ENCODE measurements at regions not wholly inside any gene's neighbourhood (a gene's known extent, or its start where the extent isn't known, plus 50 kb on each side); places are given as distances from the start of the nearest gene placed in this dataset.

GRCh38 chr2:37820471-37820986 lies 104.6 kb upstream of the RMDN2 start:
- TF ChIP-seq EP300 (IDR thresholded peaks at IDR 0.05) (no peak), POLR2A (IDR thresholded peaks at IDR 0.05) (no peak), POLR2AphosphoS5 (IDR thresholded peaks at IDR 0.05) (no peak)
- TF ChIP-seq, protein P1, sequence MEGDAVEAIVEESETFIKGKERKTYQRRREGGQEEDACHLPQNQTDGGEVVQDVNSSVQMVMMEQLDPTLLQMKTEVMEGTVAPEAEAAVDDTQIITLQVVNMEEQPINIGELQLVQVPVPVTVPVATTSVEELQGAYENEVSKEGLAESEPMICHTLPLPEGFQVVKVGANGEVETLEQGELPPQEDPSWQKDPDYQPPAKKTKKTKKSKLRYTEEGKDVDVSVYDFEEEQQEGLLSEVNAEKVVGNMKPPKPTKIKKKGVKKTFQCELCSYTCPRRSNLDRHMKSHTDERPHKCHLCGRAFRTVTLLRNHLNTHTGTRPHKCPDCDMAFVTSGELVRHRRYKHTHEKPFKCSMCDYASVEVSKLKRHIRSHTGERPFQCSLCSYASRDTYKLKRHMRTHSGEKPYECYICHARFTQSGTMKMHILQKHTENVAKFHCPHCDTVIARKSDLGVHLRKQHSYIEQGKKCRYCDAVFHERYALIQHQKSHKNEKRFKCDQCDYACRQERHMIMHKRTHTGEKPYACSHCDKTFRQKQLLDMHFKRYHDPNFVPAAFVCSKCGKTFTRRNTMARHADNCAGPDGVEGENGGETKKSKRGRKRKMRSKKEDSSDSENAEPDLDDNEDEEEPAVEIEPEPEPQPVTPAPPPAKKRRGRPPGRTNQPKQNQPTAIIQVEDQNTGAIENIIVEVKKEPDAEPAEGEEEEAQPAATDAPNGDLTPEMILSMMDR (IDR thresholded peaks at IDR 0.05): no peak
- DNase-seq (no peak), ATAC-seq (ENCODE audit: low FRiP score in 2 of 2) (no peak)
- H3K27ac ChIP-seq: peak overlapping the region in 1 of 4 donors; percentile 45
- H3K4me3 ChIP-seq: no peak overlapping the region
- no peaks in the 10 kb centered on the region for H3K27me3 ChIP-seq
- WGBS, 2 donors: 65 to 84% methylated on average over 2 of the region's 2 CpGs
- H3K36me3 ChIP-seq: no peaks in the 10 kb centered on the region
- H3K4me1 ChIP-seq: no peaks in the 10 kb centered on the region
- peaks cover 0 to 3% (median 0%) of the 10 kb centered on the region in 4 donors for H3K9me3 ChIP-seq

- H3K27me3 ChIP-seq: no peaks in the 10 kb centered on the region
- H3K4me3 ChIP-seq: no peak overlapping the region
- DNase-seq: no peak
- H3K9me3 ChIP-seq: peaks cover 0 to 3% (median 0%) of the 10 kb centered on the region in 4 donors
- peaks cover 5 to 13% (median 12%) of the 10 kb centered on the region in 4 donors for H3K4me1 ChIP-seq
- no peak for ATAC-seq (ENCODE audit: low FRiP score in 2 of 2)
- WGBS, 2 donors: 76 to 82% methylated on average over 3 of the region's 3 CpGs
- TF ChIP-seq POLR2AphosphoS5 (IDR thresholded peaks at IDR 0.05): no peak
- TF ChIP-seq EP300 (IDR thresholded peaks at IDR 0.05): no peak
- TF ChIP-seq, protein P1 (IDR thresholded peaks at IDR 0.05): no peak
- no peak for TF ChIP-seq POLR2A (IDR thresholded peaks at IDR 0.05)
- no peak overlapping the region for H3K27ac ChIP-seq
- no peaks in the 10 kb centered on the region for H3K36me3 ChIP-seq
Observed at GRCh38 chr2:37825586-37825985, 99.5 kb upstream of the RMDN2 start.

DNA sequence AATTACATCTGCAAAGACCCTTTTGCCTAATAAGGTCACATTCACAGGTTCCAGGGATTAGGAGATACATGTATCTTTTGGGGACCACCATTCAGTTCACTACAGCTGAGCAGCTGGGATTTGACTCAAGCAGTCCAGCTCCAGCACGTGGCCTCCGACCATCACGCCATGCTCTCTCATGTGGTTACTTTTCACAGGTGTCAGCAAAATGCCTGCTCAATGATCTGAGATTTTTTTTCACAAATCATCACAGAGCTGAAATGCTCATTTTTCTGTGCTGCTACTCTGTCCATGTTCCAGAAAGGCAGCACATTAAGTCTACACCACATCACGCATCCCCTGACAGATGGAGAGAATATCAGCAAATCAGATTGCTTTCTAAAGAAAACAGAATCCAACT lies 98.5 kb upstream of the RMDN2 start:
- Histone ChIP-seq H3K9me3 (no peaks in the 10 kb centered on the region), H3K36me3 (no peaks in the 10 kb centered on the region), H3K27ac (no peak overlapping the region), H3K27me3 (no peaks in the 10 kb centered on the region), H3K4me3 (no peak overlapping the region), H3K4me1 (peaks cover 5 to 13% (median 12%) of the 10 kb centered on the region in 4 donors)
- ATAC-seq (ENCODE audit: low FRiP score in 2 of 2) (no peak), DNase-seq (no peak)
- WGBS, 2 donors: 76 to 94% methylated on average over 4 of the region's 4 CpGs
- no peak for TF ChIP-seq POLR2AphosphoS5 (IDR thresholded peaks at IDR 0.05)
- no peak for TF ChIP-seq POLR2A (IDR thresholded peaks at IDR 0.05)
- TF ChIP-seq, protein P1 (IDR thresholded peaks at IDR 0.05): no peak
- TF ChIP-seq EP300 (IDR thresholded peaks at IDR 0.05): no peak

- Histone ChIP-seq H3K27me3 (no peaks in the 10 kb centered on the region), H3K27ac (no peak overlapping the region), H3K9me3 (no peaks in the 10 kb centered on the region), H3K4me3 (no peak overlapping the region), H3K4me1 (peaks cover 5 to 13% (median 12%) of the 10 kb centered on the region in 4 donors), H3K36me3 (no peaks in the 10 kb centered on the region)
- DNase-seq (no peak), ATAC-seq (ENCODE audit: low FRiP score in 2 of 2) (no peak)
- 79 to 86% methylated on average over 7 of the region's 7 CpGs for WGBS, 2 donors
- no peak for TF ChIP-seq EP300 (IDR thresholded peaks at IDR 0.05)
- TF ChIP-seq, protein P1 (IDR thresholded peaks at IDR 0.05): no peak
- no peak for TF ChIP-seq POLR2A (IDR thresholded peaks at IDR 0.05)
- TF ChIP-seq POLR2AphosphoS5 (IDR thresholded peaks at IDR 0.05): no peak
Observed at GRCh38 chr2:37827455-37827854, 97.6 kb upstream of the RMDN2 start.

DNA sequence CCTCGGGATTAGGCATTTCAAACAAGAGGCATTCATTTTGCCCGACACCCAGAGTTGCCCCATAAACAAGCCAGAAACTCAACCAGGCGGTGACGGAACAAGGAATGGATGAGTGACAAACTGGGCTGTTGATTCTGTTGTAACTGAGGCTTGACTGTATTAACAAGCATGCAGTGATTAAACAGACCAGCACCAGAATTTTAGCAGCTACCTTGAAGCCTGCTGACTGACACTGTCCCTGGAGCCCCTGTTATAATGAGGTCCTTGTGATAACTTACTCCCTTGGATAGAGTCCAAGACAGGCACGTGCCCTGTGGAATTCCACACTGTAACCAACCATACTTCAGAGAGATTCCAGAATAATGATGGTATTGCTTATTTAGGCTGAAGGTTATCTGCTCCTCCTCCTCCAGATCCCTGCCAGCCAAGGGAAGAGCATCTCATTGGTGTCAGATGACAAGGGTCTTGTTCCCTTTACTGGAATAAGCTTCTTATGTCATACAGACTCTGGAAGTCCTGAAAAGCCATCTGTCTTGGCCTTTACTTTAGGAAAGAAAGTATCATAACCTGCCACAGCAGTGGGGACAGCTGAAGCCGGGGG lies 97.1 kb upstream of the RMDN2 start:
- ATAC-seq (ENCODE audit: low FRiP score in 2 of 2) (no peak), DNase-seq (no peak)
- 48 to 53% methylated on average over 6 of the region's 6 CpGs for WGBS, 2 donors
- H3K27me3 ChIP-seq: no peaks in the 10 kb centered on the region
- H3K4me3 ChIP-seq: no peak overlapping the region
- TF ChIP-seq, protein P1 (IDR thresholded peaks at IDR 0.05): no peak
- no peak for TF ChIP-seq POLR2AphosphoS5 (IDR thresholded peaks at IDR 0.05)
- no peak for TF ChIP-seq POLR2A (IDR thresholded peaks at IDR 0.05)
- no peak for TF ChIP-seq EP300 (IDR thresholded peaks at IDR 0.05)
- H3K36me3 ChIP-seq: no peaks in the 10 kb centered on the region
- H3K4me1 ChIP-seq: peaks cover 5 to 13% (median 12%) of the 10 kb centered on the region in 4 donors
- no peaks in the 10 kb centered on the region for H3K9me3 ChIP-seq
- peak overlapping the region in 1 of 4 donors; percentile 68 for H3K27ac ChIP-seq
